ENCODE measurements at regions not wholly inside any gene's neighbourhood (a gene's known extent, or its start where the extent isn't known, plus 50 kb on each side); places are given as distances from the start of the nearest gene placed in this dataset.
A peak's percentile ranks its signal among the peaks of the same experiment; 100 is the strongest.

DNA sequence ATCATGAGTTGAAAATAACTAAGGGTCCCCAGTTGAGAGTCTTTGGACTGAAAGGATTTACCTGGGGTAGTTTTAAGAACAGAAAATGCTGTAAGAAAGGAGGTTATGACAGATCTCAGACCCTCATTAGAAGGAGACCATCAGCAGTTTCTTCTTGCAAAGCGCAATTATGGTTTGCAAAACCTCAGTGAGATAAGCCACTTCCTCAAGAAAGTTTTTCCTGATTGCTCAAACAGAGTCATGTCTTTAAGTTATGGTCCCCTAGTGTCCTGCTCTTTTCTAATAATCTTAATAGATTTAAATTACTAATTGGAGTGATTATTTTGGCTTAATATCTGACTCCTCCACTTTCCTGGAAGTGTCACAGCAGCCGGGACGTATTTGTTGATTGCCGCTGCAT is 293.2 kb upstream of the KLF4 start:
- Histone ChIP-seq H3K14ac (ENCODE audit: low read length in 2 of 2) (no peak overlapping the region), H3K9ac (ENCODE audit: low read length) (no peak overlapping the region), H3K4ac (ENCODE audit: low read depth in 1 of 2, low read length in 2 of 2) (no peak overlapping the region), H3K27ac (ENCODE audit: low read length, poor library complexity, severe bottlenecking) (no peak overlapping the region), H2BK5ac (ENCODE audit: low read depth, low read length, poor library complexity, severe bottlenecking) (no peak overlapping the region), H2BK12ac (ENCODE audit: low read length in 2 of 2) (no peak overlapping the region), H3K27me3 (ENCODE audit: control insufficient read depth in 1 of 2, insufficient read depth in 1 of 2, low read length in 2 of 2) (no peaks in the 10 kb centered on the region), H4K91ac (ENCODE audit: low read length) (no peak overlapping the region), H3K4me2 (ENCODE audit: low read length, poor library complexity, severe bottlenecking) (no peak overlapping the region), H2BK15ac (ENCODE audit: low read depth, poor library complexity, severe bottlenecking) (no peak overlapping the region), H4K8ac (ENCODE audit: low read length) (no peak overlapping the region), H2BK120ac (ENCODE audit: low read depth, low read length) (no peak overlapping the region), H2AFZ (ENCODE audit: low read depth, low read length) (no peak overlapping the region), H3K4me3 (ENCODE audit: insufficient read depth in 1 of 2, low read depth in 1 of 2, low read length in 2 of 2) (no peak overlapping the region), H3K23ac (ENCODE audit: low read length in 2 of 2) (no peak overlapping the region), H3K79me1 (replicated peaks; ENCODE audit: low read length, poor library complexity, severe bottlenecking) (no peaks in the 10 kb centered on the region), H3K18ac (ENCODE audit: low read depth in 1 of 2, low read length in 2 of 2) (peak overlapping the region in 1 of 2 experiments; percentile 16), H3K36me3 (ENCODE audit: control insufficient read depth in 1 of 2, insufficient read depth in 2 of 2, low read depth in 1 of 2, low read length in 2 of 2) (no peaks in the 10 kb centered on the region), H2AK5ac (ENCODE audit: low read length, severe bottlenecking) (no peak overlapping the region), H3K9me3 (ENCODE audit: control insufficient read depth, low read length) (no peaks in the 10 kb centered on the region), H3K4me1 (ENCODE audit: control insufficient read depth, insufficient read depth, low read depth, low read length) (peaks cover 7% of the 10 kb centered on the region)
- WGBS, result 94% methylated on average over 4 of the region's 4 CpGs
- no peak for DNase-seq

GRCh38 chr9:107782381-107782780 is 292.8 kb upstream of the KLF4 start:
- no peaks in the 10 kb centered on the region for H3K27me3 ChIP-seq (ENCODE audit: control insufficient read depth in 1 of 2, insufficient read depth in 1 of 2, low read length in 2 of 2)
- no peak overlapping the region for H3K9ac ChIP-seq (ENCODE audit: low read length)
- H3K4me3 ChIP-seq (ENCODE audit: insufficient read depth in 1 of 2, low read depth in 1 of 2, low read length in 2 of 2), result no peak overlapping the region
- no peak overlapping the region for H2AK5ac ChIP-seq (ENCODE audit: low read length, severe bottlenecking)
- no peaks in the 10 kb centered on the region for H3K36me3 ChIP-seq (ENCODE audit: control insufficient read depth in 1 of 2, insufficient read depth in 2 of 2, low read depth in 1 of 2, low read length in 2 of 2)
- peak; percentile 17 for DNase-seq
- H3K27ac ChIP-seq (ENCODE audit: low read length, poor library complexity, severe bottlenecking), result no peak overlapping the region
- H3K9me3 ChIP-seq (ENCODE audit: control insufficient read depth, low read length), result no peaks in the 10 kb centered on the region
- no peak overlapping the region for H2BK120ac ChIP-seq (ENCODE audit: low read depth, low read length)
- no peak overlapping the region for H3K4me2 ChIP-seq (ENCODE audit: low read length, poor library complexity, severe bottlenecking)
- H2BK15ac ChIP-seq (ENCODE audit: low read depth, poor library complexity, severe bottlenecking), result no peak overlapping the region
- no peak overlapping the region for H2AFZ ChIP-seq (ENCODE audit: low read depth, low read length)
- no peak overlapping the region for H3K4ac ChIP-seq (ENCODE audit: low read depth in 1 of 2, low read length in 2 of 2)
- no peak overlapping the region for H2BK5ac ChIP-seq (ENCODE audit: low read depth, low read length, poor library complexity, severe bottlenecking)
- H4K8ac ChIP-seq (ENCODE audit: low read length), result no peak overlapping the region
- H3K79me1 ChIP-seq (replicated peaks; ENCODE audit: low read length, poor library complexity, severe bottlenecking), result no peaks in the 10 kb centered on the region
- no peak overlapping the region for H3K14ac ChIP-seq (ENCODE audit: low read length in 2 of 2)
- H4K91ac ChIP-seq (ENCODE audit: low read length), result no peak overlapping the region
- H3K23ac ChIP-seq (ENCODE audit: low read length in 2 of 2), result no peak overlapping the region
- no peak overlapping the region for H2BK12ac ChIP-seq (ENCODE audit: low read length in 2 of 2)
- H3K18ac ChIP-seq (ENCODE audit: low read depth in 1 of 2, low read length in 2 of 2), result peak overlapping the region in 1 of 2 experiments; percentile 16
- H3K4me1 ChIP-seq (ENCODE audit: control insufficient read depth, insufficient read depth, low read depth, low read length), result peaks cover 7% of the 10 kb centered on the region
- 83% methylated on average over 1 of the region's 3 CpGs for WGBS

- Histone ChIP-seq H3K79me1 (replicated peaks; ENCODE audit: low read length, poor library complexity, severe bottlenecking) (no peaks in the 10 kb centered on the region), H2BK5ac (ENCODE audit: low read depth, low read length, poor library complexity, severe bottlenecking) (no peak overlapping the region), H2BK120ac (ENCODE audit: low read depth, low read length) (no peak overlapping the region), H3K18ac (ENCODE audit: low read depth in 1 of 2, low read length in 2 of 2) (no peak overlapping the region), H3K14ac (ENCODE audit: low read length in 2 of 2) (no peak overlapping the region), H3K36me3 (ENCODE audit: control insufficient read depth in 1 of 2, insufficient read depth in 2 of 2, low read depth in 1 of 2, low read length in 2 of 2) (no peaks in the 10 kb centered on the region), H3K27ac (ENCODE audit: low read length, poor library complexity, severe bottlenecking) (no peak overlapping the region), H3K4ac (ENCODE audit: low read depth in 1 of 2, low read length in 2 of 2) (no peak overlapping the region), H2BK12ac (ENCODE audit: low read length in 2 of 2) (no peak overlapping the region), H3K4me2 (ENCODE audit: low read length, poor library complexity, severe bottlenecking) (no peak overlapping the region), H2BK15ac (ENCODE audit: low read depth, poor library complexity, severe bottlenecking) (no peak overlapping the region), H2AK5ac (ENCODE audit: low read length, severe bottlenecking) (no peak overlapping the region), H3K23ac (ENCODE audit: low read length in 2 of 2) (no peak overlapping the region), H4K8ac (ENCODE audit: low read length) (no peak overlapping the region), H2AFZ (ENCODE audit: low read depth, low read length) (no peak overlapping the region), H3K4me3 (ENCODE audit: insufficient read depth in 1 of 2, low read depth in 1 of 2, low read length in 2 of 2) (no peak overlapping the region), H3K9me3 (ENCODE audit: control insufficient read depth, low read length) (no peaks in the 10 kb centered on the region), H3K27me3 (ENCODE audit: control insufficient read depth in 1 of 2, insufficient read depth in 1 of 2, low read length in 2 of 2) (no peaks in the 10 kb centered on the region), H3K4me1 (ENCODE audit: control insufficient read depth, insufficient read depth, low read depth, low read length) (peaks cover 7% of the 10 kb centered on the region), H4K91ac (ENCODE audit: low read length) (no peak overlapping the region), H3K9ac (ENCODE audit: low read length) (no peak overlapping the region)
- no peak for DNase-seq
- 70% methylated on average over 2 of the region's 3 CpGs for WGBS
Measured at GRCh38 chr9:107780960-107781359, 291.4 kb upstream of the KLF4 start.

- Histone ChIP-seq H3K36me3 (ENCODE audit: control insufficient read depth in 1 of 2, insufficient read depth in 2 of 2, low read depth in 1 of 2, low read length in 2 of 2) (no peaks in the 10 kb centered on the region), H3K18ac (ENCODE audit: low read depth in 1 of 2, low read length in 2 of 2) (no peak overlapping the region), H3K27ac (ENCODE audit: low read length, poor library complexity, severe bottlenecking) (no peak overlapping the region), H2BK120ac (ENCODE audit: low read depth, low read length) (no peak overlapping the region), H4K91ac (ENCODE audit: low read length) (no peak overlapping the region), H2BK15ac (ENCODE audit: low read depth, poor library complexity, severe bottlenecking) (no peak overlapping the region), H3K4me1 (ENCODE audit: control insufficient read depth, insufficient read depth, low read depth, low read length) (peaks cover 5% of the 10 kb centered on the region), H3K4me3 (ENCODE audit: insufficient read depth in 1 of 2, low read depth in 1 of 2, low read length in 2 of 2) (no peak overlapping the region), H3K79me1 (replicated peaks; ENCODE audit: low read length, poor library complexity, severe bottlenecking) (no peaks in the 10 kb centered on the region), H3K14ac (ENCODE audit: low read length in 2 of 2) (no peak overlapping the region), H4K8ac (ENCODE audit: low read length) (no peak overlapping the region), H3K23ac (ENCODE audit: low read length in 2 of 2) (no peak overlapping the region), H3K27me3 (ENCODE audit: control insufficient read depth in 1 of 2, insufficient read depth in 1 of 2, low read length in 2 of 2) (no peaks in the 10 kb centered on the region), H2BK5ac (ENCODE audit: low read depth, low read length, poor library complexity, severe bottlenecking) (no peak overlapping the region), H3K4me2 (ENCODE audit: low read length, poor library complexity, severe bottlenecking) (no peak overlapping the region), H2AFZ (ENCODE audit: low read depth, low read length) (no peak overlapping the region), H3K4ac (ENCODE audit: low read depth in 1 of 2, low read length in 2 of 2) (no peak overlapping the region), H2BK12ac (ENCODE audit: low read length in 2 of 2) (no peak overlapping the region), H2AK5ac (ENCODE audit: low read length, severe bottlenecking) (no peak overlapping the region), H3K9me3 (ENCODE audit: control insufficient read depth, low read length) (no peaks in the 10 kb centered on the region), H3K9ac (ENCODE audit: low read length) (no peak overlapping the region)
- no peak for DNase-seq
- WGBS, result 87% methylated on average over 3 of the region's 3 CpGs
Measured at GRCh38 chr9:107779731-107780130, 290.2 kb upstream of the KLF4 start.
